ENCODE measurements at regions not wholly inside any gene's neighbourhood (a gene's known extent, or its start where the extent isn't known, plus 50 kb on each side); places are given as distances from the start of the nearest gene placed in this dataset.
"Not testable (repeated sequence)": the region's sequence is repeated elsewhere in the genome, so short reads cannot be mapped to it uniquely, and the experiment has no call there.

GRCh38 chr1:59193443-59194093 lies 103.3 kb upstream of the FGGY start:
- Mint-ChIP-seq H3K9me3 (peaks cover 2% of the 10 kb centered on the region), H3K27ac (no peak overlapping the region), H3K27me3 (peaks cover 3% of the 10 kb centered on the region), H3K36me3 (ENCODE audit: low read depth) (no peaks in the 10 kb centered on the region), H3K4me1 (no peaks in the 10 kb centered on the region), H3K4me3 (no peak overlapping the region)
- ChIA-PET POLR2A (no interaction called here), CTCF (interaction anchor here (1.0 kb wide), 1 partner anchor 410 kb away, joined by 3 read pairs; the partner anchor contains the start of gene JUN)
- no peak for DNase-seq

DNA sequence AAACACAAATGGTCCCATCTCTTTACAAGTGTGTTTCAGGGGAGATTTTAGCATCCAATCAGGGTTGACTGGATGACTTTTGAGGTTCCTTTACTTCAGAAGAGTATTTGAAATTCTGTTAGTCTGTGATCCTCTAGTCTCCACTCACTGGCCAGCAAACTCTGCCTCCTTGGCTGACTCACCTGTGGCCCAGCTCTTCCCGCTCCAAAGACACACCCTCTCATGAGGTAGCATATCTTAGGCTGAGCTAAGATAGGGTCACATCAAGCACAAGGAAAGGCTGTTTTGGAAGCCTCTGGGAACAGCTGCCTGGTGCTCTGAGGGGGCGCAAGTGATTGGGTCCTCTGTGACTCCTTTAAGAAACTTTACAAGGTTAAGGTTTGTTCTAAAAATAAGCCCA lies 102.3 kb upstream of the FGGY start:
- H3K4me1 Mint-ChIP-seq: no peaks in the 10 kb centered on the region
- no peaks in the 10 kb centered on the region for H3K36me3 Mint-ChIP-seq (ENCODE audit: low read depth)
- ChIA-PET CTCF (no interaction called here), POLR2A (no interaction called here)
- no peak for DNase-seq
- H3K27me3 Mint-ChIP-seq: peaks cover 3% of the 10 kb centered on the region
- H3K9me3 Mint-ChIP-seq: peaks cover 2% of the 10 kb centered on the region
- no peak overlapping the region for H3K4me3 Mint-ChIP-seq
- no peak overlapping the region for H3K27ac Mint-ChIP-seq

DNA sequence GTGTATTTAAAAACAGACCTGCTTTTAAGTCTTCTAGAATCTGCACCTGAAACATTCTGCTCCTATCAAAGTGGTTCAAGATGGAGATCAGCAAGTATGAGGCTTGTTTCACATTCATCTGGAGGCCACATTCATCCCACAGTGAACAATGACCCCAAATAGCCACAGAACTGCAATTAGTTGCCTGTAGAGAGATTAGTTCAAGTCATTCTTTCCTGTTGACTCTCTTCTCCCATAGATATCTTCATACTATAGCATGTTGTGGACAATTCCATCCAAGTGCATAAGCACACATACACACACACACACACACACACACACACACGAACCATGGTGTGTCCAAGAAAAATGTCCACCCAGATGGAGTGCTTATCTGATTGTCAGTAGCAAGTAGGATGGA lies 101.7 kb upstream of the FGGY start:
- no peaks in the 10 kb centered on the region for H3K36me3 Mint-ChIP-seq (ENCODE audit: low read depth)
- H3K27me3 Mint-ChIP-seq: peaks cover 4% of the 10 kb centered on the region
- ChIA-PET POLR2A (no interaction called here), CTCF (no interaction called here)
- no peak for DNase-seq
- no peak overlapping the region for H3K27ac Mint-ChIP-seq
- peaks cover 2% of the 10 kb centered on the region for H3K9me3 Mint-ChIP-seq
- H3K4me3 Mint-ChIP-seq: no peak overlapping the region
- no peaks in the 10 kb centered on the region for H3K4me1 Mint-ChIP-seq

GRCh38 chr1:59198564-59198963 lies 98.3 kb upstream of the FGGY start:
- no peak overlapping the region for H3K4me3 Mint-ChIP-seq
- H3K27ac Mint-ChIP-seq: no peak overlapping the region
- no peaks in the 10 kb centered on the region for H3K36me3 Mint-ChIP-seq (ENCODE audit: low read depth)
- ChIA-PET CTCF (no interaction called here), POLR2A (no interaction called here)
- no peak for DNase-seq
- peaks cover 2% of the 10 kb centered on the region for H3K9me3 Mint-ChIP-seq
- H3K27me3 Mint-ChIP-seq: peaks cover 1% of the 10 kb centered on the region
- no peaks in the 10 kb centered on the region for H3K4me1 Mint-ChIP-seq

DNA sequence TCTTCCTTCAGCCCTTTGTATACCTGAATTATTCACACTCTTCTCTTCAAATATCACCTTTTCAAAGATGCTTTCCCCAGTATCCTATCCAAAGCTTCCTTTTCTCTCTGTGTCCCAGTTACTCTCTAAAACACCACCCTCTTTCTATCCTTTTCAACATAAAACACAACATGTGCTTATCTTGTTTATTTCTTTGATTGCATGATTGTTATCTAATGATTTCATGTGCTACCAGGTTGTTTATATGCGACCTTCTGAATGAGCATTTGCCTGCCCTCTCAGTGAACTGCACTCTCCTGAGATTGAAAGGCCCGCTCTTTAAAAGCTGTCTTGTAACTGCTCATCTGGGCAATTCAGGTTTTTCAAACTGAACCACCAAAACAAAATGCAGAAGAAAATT lies 97.7 kb upstream of the FGGY start:
- Mint-ChIP-seq H3K27ac (no peak overlapping the region), H3K36me3 (ENCODE audit: low read depth) (no peaks in the 10 kb centered on the region), H3K27me3 (peaks cover 1% of the 10 kb centered on the region), H3K4me1 (no peaks in the 10 kb centered on the region), H3K9me3 (peaks cover 2% of the 10 kb centered on the region), H3K4me3 (no peak overlapping the region)
- CTCF ChIA-PET: no interaction called here
- POLR2A ChIA-PET: no interaction called here
- DNase-seq: no peak

GRCh38 chr1:59199719-59200376 lies 97.0 kb upstream of the FGGY start:
- Mint-ChIP-seq H3K27ac (no peak overlapping the region), H3K4me3 (no peak overlapping the region), H3K9me3 (peaks cover 3% of the 10 kb centered on the region), H3K27me3 (peaks cover 1% of the 10 kb centered on the region), H3K4me1 (no peaks in the 10 kb centered on the region), H3K36me3 (ENCODE audit: low read depth) (no peaks in the 10 kb centered on the region)
- ChIA-PET CTCF (no interaction called here), POLR2A (no interaction called here)
- no peak for DNase-seq

DNA sequence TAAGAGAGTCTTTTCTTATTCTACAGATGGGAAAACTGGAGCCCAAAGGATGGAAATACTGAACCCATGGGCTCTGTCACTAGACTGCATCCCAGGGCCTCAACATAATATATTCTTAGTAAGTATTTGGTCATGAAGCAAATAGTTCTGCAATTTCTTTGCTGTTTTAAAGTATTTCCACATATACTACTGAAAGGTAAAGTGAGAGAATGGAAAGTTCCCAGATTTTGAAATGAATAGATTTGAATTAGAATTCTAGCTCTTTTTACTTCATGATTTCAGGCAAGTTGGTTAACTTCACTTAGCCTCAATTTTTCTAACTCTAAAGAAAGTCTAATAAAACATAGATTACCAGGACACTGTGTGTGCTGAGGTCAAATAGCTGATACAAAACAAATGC lies 95.6 kb upstream of the FGGY start:
- H3K27me3 Mint-ChIP-seq: peaks cover 1% of the 10 kb centered on the region
- peaks cover 4% of the 10 kb centered on the region for H3K9me3 Mint-ChIP-seq
- CTCF ChIA-PET: no interaction called here
- no peak overlapping the region for H3K4me3 Mint-ChIP-seq
- POLR2A ChIA-PET: no interaction called here
- no peaks in the 10 kb centered on the region for H3K36me3 Mint-ChIP-seq (ENCODE audit: low read depth)
- H3K27ac Mint-ChIP-seq: no peak overlapping the region
- DNase-seq: no peak
- no peaks in the 10 kb centered on the region for H3K4me1 Mint-ChIP-seq

DNA sequence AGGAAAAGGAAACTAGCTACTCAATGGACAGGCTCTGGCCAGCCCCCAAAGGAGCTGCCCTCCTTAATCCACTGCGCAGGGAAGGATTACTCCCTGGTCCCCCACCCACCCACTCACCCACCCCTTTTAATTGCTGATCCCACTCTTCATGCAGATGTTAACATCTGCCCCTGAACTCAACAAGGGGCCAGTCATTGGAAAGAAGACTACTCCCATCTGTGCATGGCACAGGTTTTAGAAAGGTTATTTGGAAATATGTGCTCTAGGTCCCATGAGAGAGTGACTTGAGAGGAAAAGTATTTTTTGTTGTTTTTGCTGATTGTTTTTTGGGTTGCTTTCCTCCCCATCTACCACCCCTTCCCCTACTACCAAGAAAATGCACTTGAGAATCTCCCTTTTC lies 94.4 kb upstream of the FGGY start:
- Mint-ChIP-seq H3K9me3 (peaks cover 2% of the 10 kb centered on the region), H3K27ac (no peak overlapping the region), H3K4me1 (no peaks in the 10 kb centered on the region), H3K36me3 (ENCODE audit: low read depth) (no peaks in the 10 kb centered on the region), H3K4me3 (no peak overlapping the region), H3K27me3 (peaks cover 1% of the 10 kb centered on the region)
- no peak for DNase-seq
- ChIA-PET CTCF (no interaction called here), POLR2A (no interaction called here)

GRCh38 chr1:59204001-59204400 lies 92.9 kb upstream of the FGGY start:
- no peak for DNase-seq
- H3K9me3 Mint-ChIP-seq: peaks cover 5% of the 10 kb centered on the region
- POLR2A ChIA-PET: no interaction called here
- CTCF ChIA-PET: no interaction called here
- no peak overlapping the region for H3K27ac Mint-ChIP-seq
- H3K4me3 Mint-ChIP-seq: no peak overlapping the region
- no peaks in the 10 kb centered on the region for H3K36me3 Mint-ChIP-seq (ENCODE audit: low read depth)
- no peaks in the 10 kb centered on the region for H3K4me1 Mint-ChIP-seq
- H3K27me3 Mint-ChIP-seq: peaks cover 6% of the 10 kb centered on the region

- peaks cover 11% of the 10 kb centered on the region for H3K9me3 Mint-ChIP-seq
Measured at GRCh38 chr1:59206616-59207015, 90.3 kb upstream of the FGGY start.

GRCh38 chr1:59210430-59210829 lies 86.5 kb upstream of the FGGY start:
- H3K9me3 Mint-ChIP-seq: not testable (repeated sequence)

More at GRCh38 chr1:59206616-59207015, 90.3 kb upstream of the FGGY start:
- H3K27ac Mint-ChIP-seq; H3K4me3 Mint-ChIP-seq; POLR2A ChIA-PET; CTCF ChIA-PET; H3K27me3 Mint-ChIP-seq; H3K4me1 Mint-ChIP-seq; H3K36me3 Mint-ChIP-seq (ENCODE audit: low read depth); DNase-seq: not testable (repeated sequence)

DNA sequence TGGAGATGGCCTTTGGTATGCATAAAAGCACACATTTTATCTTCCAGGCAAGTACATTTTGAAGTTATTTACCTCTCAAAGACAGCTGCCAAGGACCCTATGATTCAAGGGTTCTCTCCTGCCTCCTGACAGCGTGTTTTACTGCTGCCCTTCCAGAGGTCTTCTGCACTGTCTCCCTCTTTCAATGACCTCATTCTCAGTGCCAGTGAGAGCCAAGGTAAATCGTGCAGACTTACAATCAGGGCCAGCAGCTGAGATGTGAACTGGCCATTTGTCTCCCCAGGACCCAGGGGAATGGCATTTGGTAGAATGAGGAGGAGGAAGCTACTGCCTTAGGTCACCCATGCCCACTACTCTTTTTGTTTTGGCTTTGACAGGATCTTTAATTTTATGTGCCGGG lies 84.2 kb upstream of the FGGY start:
- Mint-ChIP-seq H3K9me3 (peaks cover 7% of the 10 kb centered on the region), H3K4me1 (no peaks in the 10 kb centered on the region), H3K36me3 (ENCODE audit: low read depth) (no peaks in the 10 kb centered on the region), H3K4me3 (no peak overlapping the region), H3K27me3 (peaks cover 4% of the 10 kb centered on the region), H3K27ac (no peak overlapping the region)
- POLR2A ChIA-PET: no interaction called here
- no peak for DNase-seq
- CTCF ChIA-PET: no interaction called here

More at GRCh38 chr1:59210430-59210829, 86.5 kb upstream of the FGGY start:
- H3K36me3 Mint-ChIP-seq (ENCODE audit: low read depth); H3K4me3 Mint-ChIP-seq; H3K4me1 Mint-ChIP-seq; CTCF ChIA-PET; DNase-seq; H3K27ac Mint-ChIP-seq; POLR2A ChIA-PET; H3K27me3 Mint-ChIP-seq: not testable (repeated sequence)

GRCh38 chr1:59214248-59215208 lies 82.4 kb upstream of the FGGY start:
- H3K27me3 Mint-ChIP-seq: no peaks in the 10 kb centered on the region

More at GRCh38 chr1:59214248-59215208, 82.4 kb upstream of the FGGY start:
- Mint-ChIP-seq H3K36me3 (ENCODE audit: low read depth) (no peaks in the 10 kb centered on the region), H3K4me1 (no peaks in the 10 kb centered on the region), H3K9me3 (peaks cover 5% of the 10 kb centered on the region), H3K4me3 (no peak overlapping the region), H3K27ac (no peak overlapping the region)
- POLR2A ChIA-PET: no interaction called here
- DNase-seq: no peak
- CTCF ChIA-PET: no interaction called here

All from activated CD4-positive, alpha-beta memory T cell treated with anti-CD3 and anti-CD28 coated beads, Interleukin-2, amount 10 ng/mL, durations not matched to agents 7 days and 5 days (primary cell).